Ovary (tissue), 3 donors: ENCODE measurements at regions not wholly inside any gene's neighbourhood (a gene's known extent, or its start where the extent isn't known, plus 50 kb on each side); places are given as distances from the start of the nearest gene placed in this dataset.

Experiments used
- CTCF ChIP-seq, 3 donors: fragments of 450-650 bp in 2 of 3; fragments of 200-600 bp in 1 of 3; IDR thresholded peaks; one replicate each; pipeline versions ENCODE4 v1.5.1 to v1.8.0; 2016 to 2022; ENCODE audit warnings: antibody characterized with exemption in 3 of 3, mild to moderate bottlenecking in 1 of 3
- EP300 ChIP-seq: sonication (generic); formaldehyde crosslinking; IDR thresholded peaks from one replicate; pipeline ENCODE4 v1.6.1; 2017; ENCODE audit warnings: antibody characterized with exemption
- POLR2A ChIP-seq: fragments of 450-650 bp; IDR thresholded peaks from one replicate; pipeline ENCODE4 v1.6.1; 2017; ENCODE audit warnings: antibody characterized with exemption, mild to moderate bottlenecking, moderate library complexity
- donor health status: DM: no; HTN: no; CAD: no.

GRCh38 chr5:35430381-35431162, 187.1 kb upstream of the SPEF2 start:
- TF ChIP-seq CTCF (IDR thresholded peaks at IDR 0.05), result no peak
- TF ChIP-seq POLR2A, result no peak
- no peak for TF ChIP-seq EP300
